ENCODE measurements at regions not wholly inside any gene's neighbourhood (a gene's known extent, or its start where the extent isn't known, plus 50 kb on each side); places are given as distances from the start of the nearest gene placed in this dataset.

DNA sequence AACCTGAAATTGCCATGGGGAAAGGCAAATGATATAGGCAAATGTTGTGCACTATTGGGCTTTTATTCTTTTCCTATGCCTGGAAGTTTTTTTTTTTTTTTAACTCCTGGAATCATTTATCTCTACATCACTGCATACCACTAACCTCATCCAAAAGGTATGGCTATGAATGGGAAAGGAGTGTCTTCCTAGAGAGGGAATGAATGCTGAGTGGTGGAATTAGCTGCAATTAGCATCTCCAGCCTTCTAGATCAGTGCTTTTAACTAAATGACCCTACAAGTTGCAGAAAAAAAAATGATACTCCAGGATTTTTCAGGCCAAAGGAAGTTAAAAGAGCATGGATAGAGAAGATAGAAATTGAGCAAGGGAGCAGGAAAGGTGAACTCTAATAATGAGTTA is 429.8 kb upstream of the PDZRN3 start:
- TF ChIP-seq, protein P1, sequence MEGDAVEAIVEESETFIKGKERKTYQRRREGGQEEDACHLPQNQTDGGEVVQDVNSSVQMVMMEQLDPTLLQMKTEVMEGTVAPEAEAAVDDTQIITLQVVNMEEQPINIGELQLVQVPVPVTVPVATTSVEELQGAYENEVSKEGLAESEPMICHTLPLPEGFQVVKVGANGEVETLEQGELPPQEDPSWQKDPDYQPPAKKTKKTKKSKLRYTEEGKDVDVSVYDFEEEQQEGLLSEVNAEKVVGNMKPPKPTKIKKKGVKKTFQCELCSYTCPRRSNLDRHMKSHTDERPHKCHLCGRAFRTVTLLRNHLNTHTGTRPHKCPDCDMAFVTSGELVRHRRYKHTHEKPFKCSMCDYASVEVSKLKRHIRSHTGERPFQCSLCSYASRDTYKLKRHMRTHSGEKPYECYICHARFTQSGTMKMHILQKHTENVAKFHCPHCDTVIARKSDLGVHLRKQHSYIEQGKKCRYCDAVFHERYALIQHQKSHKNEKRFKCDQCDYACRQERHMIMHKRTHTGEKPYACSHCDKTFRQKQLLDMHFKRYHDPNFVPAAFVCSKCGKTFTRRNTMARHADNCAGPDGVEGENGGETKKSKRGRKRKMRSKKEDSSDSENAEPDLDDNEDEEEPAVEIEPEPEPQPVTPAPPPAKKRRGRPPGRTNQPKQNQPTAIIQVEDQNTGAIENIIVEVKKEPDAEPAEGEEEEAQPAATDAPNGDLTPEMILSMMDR (IDR thresholded peaks at IDR 0.05; ENCODE audit: insufficient read depth, low read length, missing control alignments), result no peak
- ChIA-PET POLR2A (no interaction called here), CTCF (no interaction called here)
- no peak overlapping the region for H3K4me3 ChIP-seq (ENCODE audit: low read depth, low read length)
- no peak for DNase-seq (ENCODE audit: low read depth, low spot score)

DNA sequence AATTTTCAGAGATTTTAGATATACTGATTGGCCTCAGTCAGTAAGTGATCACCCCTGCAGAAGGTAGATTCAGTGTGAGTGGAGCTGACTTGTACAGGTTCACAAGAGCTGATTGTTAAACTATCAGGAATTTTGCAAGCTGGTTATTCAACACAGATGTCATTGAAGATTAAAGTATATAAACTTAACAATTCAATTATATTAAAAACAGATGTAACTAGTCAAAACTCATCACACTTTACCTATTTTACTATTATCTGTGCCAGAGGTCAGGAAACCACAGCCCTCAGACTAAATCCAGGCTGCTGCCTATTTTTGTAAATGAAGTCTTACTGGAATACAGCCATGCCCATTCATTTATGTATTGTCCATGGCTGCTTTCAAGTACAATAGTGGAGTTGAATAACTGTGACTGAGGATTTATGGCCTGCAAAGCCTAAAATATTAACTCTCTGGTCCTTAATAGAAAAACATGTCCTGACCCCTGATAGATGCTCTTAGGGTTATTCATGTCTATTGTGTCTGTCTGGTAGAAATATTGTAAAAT is 429.3 kb upstream of the PDZRN3 start:
- ChIA-PET POLR2A (no interaction called here), CTCF (no interaction called here)
- no peak overlapping the region for H3K4me3 ChIP-seq (ENCODE audit: low read depth, low read length)
- no peak for DNase-seq (ENCODE audit: low read depth, low spot score)
- TF ChIP-seq, protein P1 (IDR thresholded peaks at IDR 0.05; ENCODE audit: insufficient read depth, low read length, missing control alignments), result no peak

DNA sequence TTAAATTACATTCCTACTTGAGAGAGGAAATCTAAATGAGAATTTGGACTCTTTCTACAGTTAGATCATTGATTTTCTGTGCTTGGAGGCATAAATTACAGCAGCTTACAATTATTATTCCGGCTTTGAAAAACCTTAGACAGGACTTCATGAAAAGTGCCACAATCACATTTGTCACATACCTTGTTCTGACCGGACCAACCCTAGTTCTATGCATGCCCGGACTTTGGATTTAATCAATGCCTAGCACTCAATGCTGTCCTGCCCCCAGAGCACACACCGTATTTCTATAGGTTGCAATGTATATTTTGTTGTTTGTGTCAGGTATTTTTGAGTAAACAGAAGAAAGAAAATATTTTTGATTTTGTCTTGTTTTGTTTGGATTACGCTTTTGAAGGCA is 424.7 kb upstream of the PDZRN3 start:
- ChIA-PET POLR2A (no interaction called here), CTCF (no interaction called here)
- no peak overlapping the region for H3K4me3 ChIP-seq (ENCODE audit: low read depth, low read length)
- TF ChIP-seq, protein P1 (IDR thresholded peaks at IDR 0.05; ENCODE audit: insufficient read depth, low read length, missing control alignments), result no peak
- DNase-seq (ENCODE audit: low read depth, low spot score), result no peak

DNA sequence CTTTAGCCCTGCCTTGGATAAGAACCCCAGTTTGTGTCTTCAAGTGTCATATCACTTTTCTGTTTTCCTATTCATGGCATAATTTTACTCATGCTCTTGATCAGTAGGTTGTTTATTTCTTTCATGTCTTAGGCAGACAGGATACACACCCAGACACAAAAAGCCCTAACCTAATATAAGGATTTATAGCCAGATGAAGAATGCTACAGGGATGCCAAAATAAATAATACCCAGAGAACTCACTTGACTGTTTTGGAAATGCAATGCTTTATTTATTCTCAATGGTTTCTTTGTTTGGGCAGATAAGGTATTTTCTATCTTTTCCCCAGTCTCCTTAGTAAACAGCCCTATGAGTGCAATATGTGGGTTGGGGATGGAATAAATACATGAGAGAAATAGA is 424.0 kb upstream of the PDZRN3 start:
- POLR2A ChIA-PET, result no interaction called here

DNA sequence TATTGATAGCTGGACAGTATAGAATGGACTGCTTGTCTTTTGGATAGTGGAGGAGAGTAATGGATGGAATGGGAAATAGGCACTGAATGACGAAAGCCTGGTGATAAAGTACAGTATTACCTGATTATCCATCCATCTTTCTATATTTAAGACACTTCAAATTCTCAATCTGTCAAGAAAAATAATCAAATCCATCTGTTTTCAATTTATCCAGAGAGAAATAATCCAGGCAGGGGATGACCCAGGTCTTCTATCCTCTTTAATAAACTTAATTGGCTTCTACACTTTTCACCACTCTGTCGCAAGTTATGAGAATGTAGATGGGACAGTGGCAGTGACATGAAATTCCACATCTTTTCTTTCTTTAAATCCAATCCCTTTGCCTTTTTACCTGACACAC is 420.3 kb upstream of the PDZRN3 start:
- TF ChIP-seq, protein P1 (IDR thresholded peaks at IDR 0.05; ENCODE audit: insufficient read depth, low read length, missing control alignments), result no peak
- ChIA-PET POLR2A (no interaction called here), CTCF (no interaction called here)
- H3K4me3 ChIP-seq (ENCODE audit: low read depth, low read length), result no peak overlapping the region
- no peak for DNase-seq (ENCODE audit: low read depth, low spot score)

More for the DNA sequence above, 424.0 kb upstream of the PDZRN3 start:
- TF ChIP-seq, protein P1 (IDR thresholded peaks at IDR 0.05; ENCODE audit: insufficient read depth, low read length, missing control alignments), result no peak
- H3K4me3 ChIP-seq (ENCODE audit: low read depth, low read length), result no peak overlapping the region
- DNase-seq (ENCODE audit: low read depth, low spot score), result no peak
- CTCF ChIA-PET, result no interaction called here

DNA sequence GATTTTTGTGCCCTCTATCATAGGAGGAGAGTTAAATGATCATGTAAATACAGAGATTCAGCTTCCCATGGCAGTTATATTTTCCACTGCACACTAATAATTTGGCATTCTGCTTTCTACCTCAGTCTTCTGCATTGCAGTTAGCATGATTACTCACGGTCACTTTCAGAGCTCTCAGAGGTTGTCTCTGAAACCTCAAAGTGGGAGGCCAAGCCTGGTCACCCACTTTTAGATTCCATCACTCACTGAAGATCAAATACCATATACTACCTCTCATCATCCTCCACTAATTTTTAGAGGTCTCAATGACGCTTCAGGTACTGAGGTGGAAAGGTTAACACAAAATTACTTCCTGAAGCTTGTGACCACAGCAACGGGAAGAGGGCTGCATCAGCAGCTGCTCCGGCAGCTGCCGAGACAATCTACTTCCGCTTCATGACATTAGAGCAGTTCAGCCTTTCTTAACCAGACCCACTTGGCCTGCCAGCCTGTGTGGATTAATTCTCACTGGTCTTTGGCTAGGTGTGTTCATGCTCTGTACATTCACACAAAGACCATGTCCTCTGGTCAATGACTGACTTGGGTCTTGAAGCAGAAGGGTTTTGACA is 416.4 kb upstream of the PDZRN3 start:
- no peak overlapping the region for H3K4me3 ChIP-seq (ENCODE audit: low read depth, low read length)
- CTCF ChIA-PET, result interaction anchor here (0.5 kb wide), 1 partner anchor 1162 kb away, joined by 3 read pairs; no protein-coding TSS in a partner anchor
- TF ChIP-seq, protein P1 (IDR thresholded peaks at IDR 0.05; ENCODE audit: insufficient read depth, low read length, missing control alignments), result no peak
- POLR2A ChIA-PET, result no interaction called here
- no peak for DNase-seq (ENCODE audit: low read depth, low spot score)
